Upper lobe of left lung (tissue), 4 donors: ENCODE measurements at regions not wholly inside any gene's neighbourhood (a gene's known extent, or its start where the extent isn't known, plus 50 kb on each side); places are given as distances from the start of the nearest gene placed in this dataset.

Experiments
- POLR2AphosphoS5 ChIP-seq, 2 donors: sonication (generic); formaldehyde crosslinking; IDR thresholded peaks; one replicate each; pipeline ENCODE4 v1.5.1; 2017; ENCODE audit warnings: antibody characterized with exemption in 2 of 2
- TF ChIP-seq, protein P1 (sequence below), 6 experiments: fragments of 450-650 bp in 4 of 6; fragments of 200-600 bp in 2 of 6; sonication (generic) in 2 of 6; IDR thresholded peaks; one replicate each; pipeline ENCODE4 v1.5.1; 2016 to 2019; ENCODE audit warnings: antibody characterized with exemption in 6 of 6

DNA sequence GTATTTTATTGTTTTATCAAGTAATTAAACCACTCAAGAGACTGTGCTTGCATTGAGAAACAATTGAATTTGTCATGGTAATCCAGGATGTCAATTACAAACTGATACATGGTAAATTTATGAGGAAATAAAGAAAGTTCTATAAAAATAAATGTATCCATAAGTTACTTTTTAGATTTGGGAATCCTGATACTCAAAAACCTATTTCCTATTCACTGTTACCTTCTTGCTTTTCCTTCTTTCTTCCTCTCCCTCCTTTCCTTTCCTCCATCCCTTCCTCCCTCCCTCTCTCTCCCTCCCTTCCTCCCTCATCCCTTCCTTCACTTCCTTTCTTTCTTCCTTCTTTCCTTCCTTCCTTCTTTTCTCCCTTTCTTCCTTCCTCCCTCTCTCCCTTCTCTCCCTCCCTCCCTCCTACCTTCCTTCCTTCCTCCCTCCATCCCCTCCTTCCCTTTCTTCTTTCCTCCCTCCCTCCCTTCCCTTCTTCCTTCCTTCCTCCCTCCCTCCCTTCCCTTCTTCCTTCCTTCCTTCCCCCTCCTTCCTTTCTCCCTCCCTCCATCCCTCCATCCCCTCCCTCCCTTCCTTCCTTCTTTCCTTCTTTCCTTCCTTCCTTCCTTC, 1299.1 kb upstream of the ZEB2 start:
- TF ChIP-seq, protein P1, sequence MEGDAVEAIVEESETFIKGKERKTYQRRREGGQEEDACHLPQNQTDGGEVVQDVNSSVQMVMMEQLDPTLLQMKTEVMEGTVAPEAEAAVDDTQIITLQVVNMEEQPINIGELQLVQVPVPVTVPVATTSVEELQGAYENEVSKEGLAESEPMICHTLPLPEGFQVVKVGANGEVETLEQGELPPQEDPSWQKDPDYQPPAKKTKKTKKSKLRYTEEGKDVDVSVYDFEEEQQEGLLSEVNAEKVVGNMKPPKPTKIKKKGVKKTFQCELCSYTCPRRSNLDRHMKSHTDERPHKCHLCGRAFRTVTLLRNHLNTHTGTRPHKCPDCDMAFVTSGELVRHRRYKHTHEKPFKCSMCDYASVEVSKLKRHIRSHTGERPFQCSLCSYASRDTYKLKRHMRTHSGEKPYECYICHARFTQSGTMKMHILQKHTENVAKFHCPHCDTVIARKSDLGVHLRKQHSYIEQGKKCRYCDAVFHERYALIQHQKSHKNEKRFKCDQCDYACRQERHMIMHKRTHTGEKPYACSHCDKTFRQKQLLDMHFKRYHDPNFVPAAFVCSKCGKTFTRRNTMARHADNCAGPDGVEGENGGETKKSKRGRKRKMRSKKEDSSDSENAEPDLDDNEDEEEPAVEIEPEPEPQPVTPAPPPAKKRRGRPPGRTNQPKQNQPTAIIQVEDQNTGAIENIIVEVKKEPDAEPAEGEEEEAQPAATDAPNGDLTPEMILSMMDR (IDR thresholded peaks at IDR 0.05): no peak
- no peak for TF ChIP-seq POLR2AphosphoS5 (IDR thresholded peaks at IDR 0.05)
